ENCODE measurements at regions not wholly inside any gene's neighbourhood (a gene's known extent, or its start where the extent isn't known, plus 50 kb on each side); places are given as distances from the start of the nearest gene placed in this dataset.

DNA sequence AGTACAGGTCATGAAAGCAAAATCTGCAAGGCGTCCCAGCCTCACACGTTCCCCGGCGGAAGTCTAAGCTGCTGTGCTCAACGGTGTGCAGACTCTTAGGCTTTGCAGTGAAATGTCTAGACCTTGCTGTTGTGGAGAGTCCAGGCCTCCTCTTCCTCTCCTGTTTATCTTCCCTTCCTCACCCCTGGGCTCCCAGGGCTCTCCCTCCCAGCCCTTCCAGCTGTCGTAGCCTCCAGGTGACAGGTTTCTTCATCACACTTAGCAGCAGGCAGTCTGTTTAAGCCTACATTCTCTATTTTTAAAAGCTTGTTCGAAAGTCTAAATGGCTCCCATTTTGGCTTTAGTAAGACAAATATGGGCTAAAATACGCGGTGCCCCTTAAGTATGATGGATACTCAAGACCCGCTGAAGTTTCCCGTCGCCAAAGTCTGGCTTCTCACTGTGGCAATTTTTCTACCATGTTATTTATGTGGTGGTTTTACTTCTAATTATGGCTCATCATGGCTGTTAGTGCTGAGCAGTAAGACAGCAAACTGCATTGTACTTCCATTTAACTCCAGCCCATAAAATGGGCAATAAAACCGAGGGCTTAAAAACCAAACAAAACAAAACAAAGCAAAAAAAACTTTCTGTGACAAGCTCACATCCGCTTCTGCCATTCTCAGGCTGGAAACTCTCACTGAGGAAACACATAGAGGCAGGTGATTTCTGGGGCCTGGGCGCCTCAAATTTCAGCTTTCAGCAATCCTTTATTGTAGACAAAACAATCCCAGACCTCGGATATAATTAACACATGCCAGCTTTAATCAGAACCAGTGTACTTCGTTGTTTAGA lies 243.2 kb downstream of the SNX10 start:
- no peaks in the 10 kb centered on the region for H3K4me1 ChIP-seq
- no peak overlapping the region for H3K27ac ChIP-seq
- no peaks in the 10 kb centered on the region for H3K36me3 ChIP-seq
- no peak overlapping the region for H3K4me3 ChIP-seq
- intact Hi-C loops (cut with DNase I; ENCODE audit: low total_unique reads) = no loop called here
- 57 to 64% (median 60%) methylated on average over 17 of the region's 17 CpGs for WGBS, 5 donors
- H3K27me3 ChIP-seq (replicated peaks in 1 of 7) = peaks cover 0 to 52% (median 5%) of the 10 kb centered on the region in 7 donors
- no peaks in the 10 kb centered on the region for H3K9me3 ChIP-seq
- no peak for DNase-seq
- TF ChIP-seq CTCF (IDR thresholded peaks at IDR 0.05 in 8 of 11, conservative IDR thresholded peaks at IDR 0.05 in 3 of 11) = no peak
- no peak for TF ChIP-seq POLR2AphosphoS5 (IDR thresholded peaks at IDR 0.05)
- TF ChIP-seq POLR2A (IDR thresholded peaks at IDR 0.05) = no peak

DNA sequence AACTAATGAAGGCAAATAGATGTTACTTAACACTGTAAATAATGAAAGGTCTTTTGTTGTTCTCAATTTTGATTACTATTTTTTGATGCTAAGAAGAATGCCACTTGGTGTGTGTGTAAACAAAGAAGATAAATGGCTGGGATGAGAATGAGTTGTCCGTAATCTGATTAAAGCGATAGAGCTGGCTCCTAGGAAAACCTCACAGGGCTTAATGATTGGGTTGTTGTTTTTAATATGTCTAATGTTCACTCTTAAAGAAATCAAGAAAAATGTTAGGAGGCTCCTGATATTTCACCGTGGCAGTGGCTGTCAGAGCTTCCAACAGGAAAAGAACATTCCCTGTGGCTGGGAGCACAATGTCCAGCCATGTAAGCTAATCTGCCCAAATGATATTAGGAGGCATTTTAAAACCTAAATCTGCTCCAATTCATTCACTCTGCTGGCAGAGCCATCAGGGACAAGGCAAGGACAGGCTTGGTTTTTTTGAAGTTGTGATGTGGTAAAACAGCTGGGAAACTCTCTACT lies 243.9 kb downstream of the SNX10 start:
- Histone ChIP-seq H3K36me3 (no peaks in the 10 kb centered on the region), H3K27me3 (replicated peaks in 1 of 7) (peaks cover 0 to 58% (median 5%) of the 10 kb centered on the region in 7 donors), H3K9me3 (no peaks in the 10 kb centered on the region), H3K27ac (no peak overlapping the region), H3K4me3 (no peak overlapping the region), H3K4me1 (no peaks in the 10 kb centered on the region)
- WGBS, 5 donors = 77 to 93% (median 82%) methylated on average over 3 of the region's 3 CpGs
- intact Hi-C loops (cut with DNase I; ENCODE audit: low total_unique reads) = no loop called here
- TF ChIP-seq POLR2A (IDR thresholded peaks at IDR 0.05) (no peak), CTCF (IDR thresholded peaks at IDR 0.05 in 8 of 11, conservative IDR thresholded peaks at IDR 0.05 in 3 of 11) (no peak), POLR2AphosphoS5 (IDR thresholded peaks at IDR 0.05) (no peak)
- DNase-seq = no peak

DNA sequence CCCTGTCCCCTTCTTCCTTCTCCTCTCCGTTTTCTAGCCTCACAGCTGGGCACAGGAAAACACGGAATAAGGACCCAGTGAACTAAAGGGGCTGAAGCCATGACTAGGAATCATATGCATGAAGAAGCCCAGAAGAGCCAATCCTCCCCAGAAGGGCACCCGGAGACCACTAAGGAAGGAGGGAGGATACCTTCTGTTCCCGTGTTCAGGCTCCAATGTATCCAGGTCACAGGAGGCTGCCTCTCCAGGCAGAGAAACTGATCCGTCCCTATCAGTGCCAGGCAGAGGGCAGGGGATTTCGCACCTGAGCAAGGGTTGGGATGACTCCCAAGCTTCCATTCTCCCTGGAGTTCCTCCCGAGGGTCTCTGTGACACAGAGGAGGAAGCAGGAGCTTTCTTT lies 246.6 kb downstream of the SNX10 start:
- intact Hi-C loops (cut with DNase I; ENCODE audit: low total_unique reads) = no loop called here
- H3K27ac ChIP-seq = no peak overlapping the region
- peaks cover 0 to 66% (median 5%) of the 10 kb centered on the region in 7 donors for H3K27me3 ChIP-seq (replicated peaks in 1 of 7)
- H3K9me3 ChIP-seq = no peaks in the 10 kb centered on the region
- H3K36me3 ChIP-seq = no peaks in the 10 kb centered on the region
- DNase-seq = no peak
- no peak for TF ChIP-seq CTCF (IDR thresholded peaks at IDR 0.05 in 8 of 11, conservative IDR thresholded peaks at IDR 0.05 in 3 of 11)
- TF ChIP-seq POLR2A (IDR thresholded peaks at IDR 0.05) = no peak
- no peak for TF ChIP-seq POLR2AphosphoS5 (IDR thresholded peaks at IDR 0.05)
- no peaks in the 10 kb centered on the region for H3K4me1 ChIP-seq
- WGBS, 5 donors = 55 to 70% (median 65%) methylated on average over 7 of the region's 7 CpGs
- H3K4me3 ChIP-seq = no peak overlapping the region

DNA sequence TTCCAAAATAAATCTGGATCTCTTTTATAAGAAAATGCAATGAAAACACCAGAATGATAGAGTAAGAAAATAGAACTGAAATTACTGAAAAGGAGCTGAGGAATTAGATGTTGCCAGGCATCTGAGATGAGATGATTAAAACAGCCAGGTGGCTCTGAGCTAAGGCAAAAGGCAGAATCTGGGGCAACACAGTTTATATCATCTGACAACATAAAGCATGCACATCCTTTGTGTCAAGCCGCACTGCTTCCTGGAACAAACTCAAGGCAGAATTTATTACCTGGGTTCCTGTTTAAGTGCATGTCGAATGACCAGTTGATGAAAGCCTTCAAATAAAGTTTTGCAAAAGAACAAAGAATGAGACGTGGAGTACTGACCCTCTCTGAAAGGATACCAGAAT lies 247.0 kb downstream of the SNX10 start:
- peaks cover 0 to 66% (median 5%) of the 10 kb centered on the region in 7 donors for H3K27me3 ChIP-seq (replicated peaks in 1 of 7)
- WGBS, 5 donors = 7 to 26% (median 19%) methylated on average over 3 of the region's 3 CpGs
- H3K4me1 ChIP-seq = no peaks in the 10 kb centered on the region
- H3K4me3 ChIP-seq = no peak overlapping the region
- TF ChIP-seq POLR2A (IDR thresholded peaks at IDR 0.05) (no peak), CTCF (IDR thresholded peaks at IDR 0.05 in 8 of 11, conservative IDR thresholded peaks at IDR 0.05 in 3 of 11) (no peak), POLR2AphosphoS5 (IDR thresholded peaks at IDR 0.05) (no peak)
- DNase-seq = no peak
- intact Hi-C loops (cut with DNase I; ENCODE audit: low total_unique reads) = no loop called here
- H3K9me3 ChIP-seq = no peaks in the 10 kb centered on the region
- no peaks in the 10 kb centered on the region for H3K36me3 ChIP-seq
- no peak overlapping the region for H3K27ac ChIP-seq

Measured in spleen (tissue), 11 donors.